Neuronal stem cell (in vitro differentiated cells): ENCODE measurements at regions not wholly inside any gene's neighbourhood (a gene's known extent, or its start where the extent isn't known, plus 50 kb on each side); places are given as distances from the start of the nearest gene placed in this dataset.
"Not testable (repeated sequence)": the region's sequence is repeated elsewhere in the genome, so short reads cannot be mapped to it uniquely, and the experiment has no call there.

Experiments
- DNase-seq: peaks from one replicate; pipeline ENCODE4 v3.0.0-alpha.2; 2013; ENCODE audit warnings: low spot score
- H2AFZ ChIP-seq: one replicate; pipeline ENCODE4 v1.6.1; 2013; ENCODE audit warnings: mild to moderate bottlenecking, low read length, inconsistent platforms
- H2AK5ac ChIP-seq: 2 replicates; pipeline ENCODE4 v1.6.1; 2013; ENCODE audit warnings: low read depth, mild to moderate bottlenecking, inconsistent platforms, low read length, moderate library complexity, mixed read lengths
- H2BK120ac ChIP-seq: 2 replicates; pipeline ENCODE4 v1.6.1; 2013; ENCODE audit warnings: low read depth, mild to moderate bottlenecking, inconsistent platforms, low read length, moderate library complexity, mixed read lengths
- H2BK12ac ChIP-seq: one replicate; pipeline ENCODE4 v1.6.1; 2013; ENCODE audit warnings: low read length, inconsistent platforms
- H2BK15ac ChIP-seq: 2 replicates; pipeline ENCODE4 v1.6.1; 2013; ENCODE audit warnings: mild to moderate bottlenecking, low read length, inconsistent platforms, mixed read lengths
- H2BK5ac ChIP-seq: one replicate; pipeline ENCODE4 v1.6.1; 2013; ENCODE audit warnings: inconsistent platforms, mild to moderate bottlenecking, low read length, moderate library complexity
- H3K14ac ChIP-seq: one replicate; pipeline ENCODE4 v1.6.1; 2013; ENCODE audit warnings: low read length, inconsistent platforms
- H3K18ac ChIP-seq: 2 replicates; pipeline ENCODE4 v1.6.1; 2013; ENCODE audit warnings: low read length, inconsistent platforms
- H3K23ac ChIP-seq: 2 replicates; pipeline ENCODE4 v1.6.1; 2013; ENCODE audit warnings: low read depth, mild to moderate bottlenecking, mixed read lengths, low read length, inconsistent platforms; ENCODE audit not compliant: poor library complexity
- H3K27ac ChIP-seq: replicated peaks from 3 replicates; pipeline ENCODE4 v1.5.1; 2013; ENCODE audit warnings: low read length, inconsistent platforms
- H3K27me3 ChIP-seq, 3 experiments: 2 replicates each; pipeline ENCODE4 v1.6.1; 2013; ENCODE audit warnings: low read length in 3 of 3, mild to moderate bottlenecking in 2 of 3, inconsistent platforms in 1 of 3, low read depth in 1 of 3, mixed read lengths in 1 of 3, moderate library complexity in 1 of 3; ENCODE audit not compliant: control insufficient read depth in 3 of 3, insufficient read depth in 3 of 3
- H3K36me3 ChIP-seq, 2 donors: replicated peaks in 1 of 2; 2 replicates each; pipeline ENCODE4 v1.6.1; 2013; ENCODE audit warnings: low read length in 2 of 2; ENCODE audit not compliant: control insufficient read depth in 2 of 2, insufficient read depth in 2 of 2
- H3K4ac ChIP-seq: 2 replicates; pipeline ENCODE4 v1.6.1; 2013; ENCODE audit warnings: inconsistent platforms, mild to moderate bottlenecking, low read length, moderate library complexity
- H3K4me1 ChIP-seq, 2 donors: 1 replicate in 1 of 2; 2 replicates in 1 of 2; pipeline ENCODE4 v1.6.1; 2013; ENCODE audit warnings: low read length in 2 of 2, low read depth in 1 of 2; ENCODE audit not compliant: control insufficient read depth in 2 of 2, insufficient read depth in 1 of 2
- H3K4me2 ChIP-seq: one replicate; pipeline ENCODE4 v1.6.1; 2013; ENCODE audit warnings: mild to moderate bottlenecking, low read length, inconsistent platforms; ENCODE audit not compliant: insufficient read depth, poor library complexity, severe bottlenecking
- H3K4me3 ChIP-seq, 2 donors: 2 replicates each; pipeline ENCODE4 v1.5.1; 2013; ENCODE audit warnings: low read length in 2 of 2, mild to moderate bottlenecking in 2 of 2, inconsistent platforms in 1 of 2, moderate library complexity in 1 of 2
- H3K79me1 ChIP-seq: one replicate; pipeline ENCODE4 v1.6.1; 2013; ENCODE audit warnings: low read depth, mild to moderate bottlenecking, inconsistent platforms, low read length, moderate library complexity
- H3K9ac ChIP-seq: one replicate; pipeline ENCODE4 v1.6.1; 2013; ENCODE audit warnings: mild to moderate bottlenecking, low read depth, low read length, inconsistent platforms; ENCODE audit not compliant: poor library complexity
- H3K9me3 ChIP-seq, 2 donors: replicated peaks in 1 of 2; 2 replicates each; pipeline versions ENCODE3 to v1.6.1; 2013; ENCODE audit warnings: low read length in 2 of 2, mild to moderate bottlenecking in 2 of 2, inconsistent platforms in 1 of 2, low read depth in 1 of 2, mixed read lengths in 1 of 2, moderate library complexity in 1 of 2; ENCODE audit not compliant: control insufficient read depth in 2 of 2, insufficient read depth in 1 of 2
- H4K8ac ChIP-seq: one replicate; pipeline ENCODE4 v1.6.1; 2013; ENCODE audit warnings: low read depth, mild to moderate bottlenecking, inconsistent platforms, low read length, moderate library complexity
- H4K91ac ChIP-seq: one replicate; pipeline ENCODE4 v1.6.1; 2013; ENCODE audit warnings: low read length, low read depth, mild to moderate bottlenecking, inconsistent platforms; ENCODE audit not compliant: poor library complexity
- WGBS, 2 donors: extraction: QIAGEN DNeasy Blood & Tissue Kit; methylation state at CpG; one replicate each; pipeline ENCODE4 v1.1.7; 2013; ENCODE audit warnings: missing lambda C conversion rate in 2 of 2, mixed read lengths in 1 of 2; ENCODE audit not compliant: insufficient read length in 2 of 2, insufficient replicate concordance in 1 of 2; ENCODE audit errors: extremely low coverage in 2 of 2; 5-methylcytosine and 5-hydroxymethylcytosine counted together

DNA sequence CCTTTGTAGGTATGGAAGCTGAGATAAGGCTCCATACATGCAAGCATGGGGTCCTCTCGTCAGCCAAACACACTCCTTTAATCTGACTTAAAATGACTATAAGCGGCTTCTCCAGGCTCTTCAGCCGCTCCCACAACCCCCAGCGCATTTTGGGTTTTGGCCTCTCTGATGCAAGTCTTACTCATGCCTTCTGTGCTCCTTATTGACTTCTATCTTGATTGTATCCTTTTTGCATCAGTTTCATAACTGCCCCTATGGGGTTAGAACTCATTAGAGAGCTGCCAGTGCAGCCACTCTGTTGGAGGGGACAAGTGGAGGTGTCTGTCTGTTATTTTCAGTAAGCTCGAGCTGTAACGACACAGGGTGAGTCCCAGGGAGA, 70.1 kb upstream of the TAB2 start:
- no peak overlapping the region for H2BK5ac ChIP-seq
- no peak overlapping the region for H3K9ac ChIP-seq
- H3K27me3 ChIP-seq: peaks cover 0 to 7% (median 0%) of the 10 kb centered on the region in 3 experiments
- H2BK12ac ChIP-seq: no peak overlapping the region
- H3K23ac ChIP-seq: no peak overlapping the region
- no peak overlapping the region for H2AFZ ChIP-seq
- no peak overlapping the region for H3K14ac ChIP-seq
- H4K91ac ChIP-seq: no peak overlapping the region
- H2BK15ac ChIP-seq: no peak overlapping the region
- H2BK120ac ChIP-seq: no peak overlapping the region
- no peak overlapping the region for H3K27ac ChIP-seq
- H3K4me2 ChIP-seq: no peak overlapping the region
- H3K9me3 ChIP-seq: no peaks in the 10 kb centered on the region
- H3K4me1 ChIP-seq: peaks cover 0 to 4% of the 10 kb centered on the region in 2 donors
- no peaks in the 10 kb centered on the region for H3K79me1 ChIP-seq
- H3K36me3 ChIP-seq: no peaks in the 10 kb centered on the region
- no peak overlapping the region for H3K4me3 ChIP-seq
- no peak for DNase-seq
- no peak overlapping the region for H2AK5ac ChIP-seq
- WGBS, 2 donors: no CpG with 5 or more reads among the region's 6 CpGs
- no peak overlapping the region for H3K4ac ChIP-seq
- H3K18ac ChIP-seq: no peak overlapping the region
- no peak overlapping the region for H4K8ac ChIP-seq

DNA sequence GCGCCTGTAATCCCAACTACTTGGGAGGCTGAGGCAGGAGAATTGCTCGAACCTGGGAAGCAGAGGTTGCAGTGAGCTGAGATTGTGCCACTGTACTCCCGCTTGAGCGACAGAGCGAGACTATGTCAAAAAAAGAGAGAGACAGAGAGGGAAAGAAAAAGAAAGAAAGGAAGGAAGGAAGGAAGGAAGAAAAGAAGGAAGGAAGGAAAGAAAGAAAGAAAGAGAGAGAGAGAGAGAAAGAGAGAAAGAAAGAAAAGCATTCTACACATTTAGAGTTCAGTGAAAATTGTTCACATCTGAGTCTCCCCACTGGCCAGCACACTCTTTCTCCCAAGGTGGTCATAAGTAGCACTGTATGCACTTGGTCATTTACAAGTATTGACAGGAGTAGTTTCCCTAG, 69.2 kb upstream of the TAB2 start:
- H3K36me3 ChIP-seq, H2BK5ac ChIP-seq, H3K4me1 ChIP-seq, H3K4ac ChIP-seq, H2BK12ac ChIP-seq, H3K18ac ChIP-seq, H3K14ac ChIP-seq, H2BK120ac ChIP-seq, H3K23ac ChIP-seq, DNase-seq, H4K91ac ChIP-seq, H3K79me1 ChIP-seq, H2BK15ac ChIP-seq, H4K8ac ChIP-seq, H3K27ac ChIP-seq, H3K27me3 ChIP-seq, H2AK5ac ChIP-seq, H3K4me2 ChIP-seq, H3K9me3 ChIP-seq, H3K4me3 ChIP-seq, H3K9ac ChIP-seq: not testable (repeated sequence)
- H2AFZ ChIP-seq: peak overlapping the region; percentile 80
- no CpG with 5 or more reads among the region's 5 CpGs for WGBS, 2 donors

DNA sequence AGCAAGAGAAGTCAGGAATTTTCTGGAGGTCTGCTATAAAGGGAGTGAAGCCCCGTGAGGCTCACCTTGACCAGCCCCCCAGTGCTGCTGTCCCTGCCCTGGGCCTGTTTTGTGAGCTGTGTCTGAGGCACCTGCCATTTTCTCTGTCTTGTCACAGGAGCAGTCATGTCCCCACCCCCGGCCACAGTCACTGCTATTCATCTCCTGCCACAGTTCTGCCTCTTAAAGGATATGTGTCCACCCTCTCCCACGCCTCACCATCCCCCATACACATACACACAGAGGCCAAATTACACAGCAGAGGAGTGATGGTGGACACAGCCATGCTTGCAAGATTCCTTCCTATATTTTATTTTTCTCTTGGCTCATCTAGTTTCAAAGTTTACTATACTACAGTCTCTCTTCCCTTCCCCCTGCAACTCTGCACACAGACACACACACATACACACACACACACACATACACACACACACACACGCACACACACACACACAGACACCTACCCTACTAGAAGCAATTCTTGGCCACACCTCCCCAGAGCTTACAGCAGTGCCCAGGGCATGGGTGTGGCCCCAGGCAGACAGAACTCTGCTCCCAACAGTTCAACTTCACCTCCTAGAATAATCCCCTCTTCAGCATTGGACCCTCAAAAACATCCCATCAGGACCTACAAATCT, 68.7 kb upstream of the TAB2 start:
- no peak overlapping the region for H3K4ac ChIP-seq
- H3K4me3 ChIP-seq: peak overlapping the region in 1 of 2 donors; percentile 49
- no peaks in the 10 kb centered on the region for H3K36me3 ChIP-seq
- no peaks in the 10 kb centered on the region for H3K79me1 ChIP-seq
- H3K14ac ChIP-seq: no peak overlapping the region
- no peak overlapping the region for H4K91ac ChIP-seq
- no peak overlapping the region for H3K9ac ChIP-seq
- H2BK15ac ChIP-seq: no peak overlapping the region
- WGBS, 2 donors: no CpG with 5 or more reads among the region's 4 CpGs
- H3K27me3 ChIP-seq: peaks cover 0 to 3% (median 0%) of the 10 kb centered on the region in 3 experiments
- no peak overlapping the region for H2BK5ac ChIP-seq
- H2BK12ac ChIP-seq: peak overlapping the region; percentile 30
- H3K9me3 ChIP-seq: no peaks in the 10 kb centered on the region
- no peak overlapping the region for H3K4me2 ChIP-seq
- no peak overlapping the region for H3K27ac ChIP-seq
- peaks cover 0 to 4% of the 10 kb centered on the region in 2 donors for H3K4me1 ChIP-seq
- no peak overlapping the region for H4K8ac ChIP-seq
- no peak overlapping the region for H3K18ac ChIP-seq
- peak overlapping the region; percentile 80 for H2AFZ ChIP-seq
- H2AK5ac ChIP-seq: no peak overlapping the region
- H2BK120ac ChIP-seq: no peak overlapping the region
- no peak overlapping the region for H3K23ac ChIP-seq
- no peak for DNase-seq

DNA sequence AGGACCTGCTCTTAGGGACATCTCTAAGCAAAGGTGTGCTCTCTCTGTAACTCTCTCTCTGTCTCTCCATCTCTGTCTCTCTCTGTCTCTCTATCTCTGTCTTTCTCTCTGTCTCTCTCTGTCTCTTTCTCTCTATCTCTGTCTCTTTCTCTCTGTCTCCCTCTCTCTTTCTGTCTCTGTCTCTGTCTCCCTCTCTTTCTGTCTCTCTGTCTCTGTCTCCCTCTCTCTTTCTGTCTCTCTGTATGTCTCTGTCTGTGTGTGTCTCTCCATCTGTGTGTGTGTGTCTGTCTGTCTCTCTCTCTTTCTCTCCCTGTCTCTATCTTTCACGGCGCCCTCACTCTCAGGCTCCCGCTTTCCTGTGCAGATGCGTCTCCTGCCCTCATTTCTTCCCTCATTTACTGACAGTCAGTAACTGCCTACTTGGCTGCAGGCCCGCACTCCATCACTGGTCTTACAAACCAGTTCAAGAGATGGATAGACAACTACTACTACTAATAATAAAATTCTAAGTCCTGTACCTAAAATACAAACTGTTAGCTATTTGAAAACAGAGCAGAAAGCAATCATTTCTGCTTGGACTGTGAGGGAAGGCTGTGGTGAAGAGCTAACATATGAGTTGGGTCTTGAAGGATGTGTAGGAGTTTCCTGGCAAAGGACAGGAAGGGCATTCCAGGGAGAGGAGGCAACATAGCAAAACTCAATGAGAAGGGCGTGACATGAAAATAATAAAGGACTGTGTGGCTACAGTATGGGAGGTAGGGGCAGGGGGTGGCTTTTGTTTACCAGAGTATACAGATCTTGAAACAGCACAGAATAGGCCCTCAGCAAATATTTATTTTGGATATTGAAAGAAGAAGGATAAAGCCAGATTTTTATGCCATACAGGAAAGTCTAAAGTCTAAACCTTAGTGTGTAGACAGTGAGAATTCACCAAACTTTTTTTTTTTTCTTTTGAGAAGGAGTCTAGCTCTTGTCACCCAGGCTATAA, 67.8 kb upstream of the TAB2 start:
- H3K14ac ChIP-seq: no peak overlapping the region
- no peak overlapping the region for H2BK5ac ChIP-seq
- no peak overlapping the region for H2BK120ac ChIP-seq
- no peak overlapping the region for H3K4me3 ChIP-seq
- peak overlapping the region; percentile 18 for H2AFZ ChIP-seq
- peaks cover 0 to 3% (median 0%) of the 10 kb centered on the region in 3 experiments for H3K27me3 ChIP-seq
- no peak overlapping the region for H3K9ac ChIP-seq
- H3K36me3 ChIP-seq: no peaks in the 10 kb centered on the region
- no peak overlapping the region for H3K23ac ChIP-seq
- peak overlapping the region; percentile 30 for H2BK12ac ChIP-seq
- no peaks in the 10 kb centered on the region for H3K79me1 ChIP-seq
- no peak overlapping the region for H3K4me2 ChIP-seq
- H3K4ac ChIP-seq: no peak overlapping the region
- H4K8ac ChIP-seq: no peak overlapping the region
- H4K91ac ChIP-seq: no peak overlapping the region
- no peaks in the 10 kb centered on the region for H3K9me3 ChIP-seq
- H2BK15ac ChIP-seq: no peak overlapping the region
- H3K27ac ChIP-seq: no peak overlapping the region
- no peak for DNase-seq
- no CpG with 5 or more reads among the region's 6 CpGs for WGBS, 2 donors
- H2AK5ac ChIP-seq: no peak overlapping the region
- H3K18ac ChIP-seq: no peak overlapping the region
- peaks cover 0 to 4% of the 10 kb centered on the region in 2 donors for H3K4me1 ChIP-seq
